Osteocyte (in vitro differentiated cells): ENCODE measurements at regions not wholly inside any gene's neighbourhood (a gene's known extent, or its start where the extent isn't known, plus 50 kb on each side); places are given as distances from the start of the nearest gene placed in this dataset.

Experiments
- DNase-seq: peaks from one replicate; pipeline ENCODE4 v3.0.0; 2021; ENCODE audit warnings: mixed read lengths; ENCODE audit not compliant: unreplicated experiment; ENCODE audit errors: extremely low spot score
- H3K27ac Mint-ChIP-seq: one replicate; pipeline ENCODE4 v1.8.0; 2021; ENCODE audit warnings: mild to moderate bottlenecking, mixed read lengths; ENCODE audit not compliant: unreplicated experiment
- H3K27me3 Mint-ChIP-seq: one replicate; pipeline ENCODE4 v1.8.0; 2021; ENCODE audit warnings: mixed read lengths; ENCODE audit not compliant: unreplicated experiment
- H3K36me3 Mint-ChIP-seq: one replicate; pipeline ENCODE4 v1.8.0; 2021; ENCODE audit warnings: mixed read lengths; ENCODE audit not compliant: unreplicated experiment
- H3K4me1 Mint-ChIP-seq: one replicate; pipeline ENCODE4 v1.8.0; 2021; ENCODE audit warnings: mixed read lengths; ENCODE audit not compliant: unreplicated experiment
- H3K4me3 Mint-ChIP-seq: one replicate; pipeline ENCODE4 v1.8.0; 2021; ENCODE audit warnings: mild to moderate bottlenecking, moderate library complexity, mixed read lengths; ENCODE audit not compliant: unreplicated experiment
- H3K9me3 Mint-ChIP-seq: one replicate; pipeline ENCODE4 v1.8.0; 2021; ENCODE audit warnings: mixed read lengths; ENCODE audit not compliant: unreplicated experiment
- CTCF ChIP-seq: fragments of 200-600 bp; sonication (generic); IDR thresholded peaks from 2 replicates; pipeline ENCODE4 v1.5.0; 2021; ENCODE audit warnings: antibody characterized with exemption, mild to moderate bottlenecking, moderate library complexity

- no peak overlapping the region for H3K4me3 Mint-ChIP-seq
- no peaks in the 10 kb centered on the region for H3K36me3 Mint-ChIP-seq
- H3K4me1 Mint-ChIP-seq: peaks cover 4% of the 10 kb centered on the region
- no peaks in the 10 kb centered on the region for H3K9me3 Mint-ChIP-seq
- H3K27ac Mint-ChIP-seq: no peak overlapping the region
- no peak for DNase-seq
- TF ChIP-seq CTCF: no peak
- no peaks in the 10 kb centered on the region for H3K27me3 Mint-ChIP-seq
These were observed 224.4 kb upstream of the HTR2A start for GRCh38 chr13:47121092-47121763.

- Mint-ChIP-seq H3K4me1 (peaks cover 4% of the 10 kb centered on the region), H3K27me3 (no peaks in the 10 kb centered on the region), H3K4me3 (no peak overlapping the region), H3K36me3 (no peaks in the 10 kb centered on the region), H3K27ac (no peak overlapping the region), H3K9me3 (no peaks in the 10 kb centered on the region)
- TF ChIP-seq CTCF: no peak
- DNase-seq: no peak
These were observed 223.4 kb upstream of the HTR2A start for GRCh38 chr13:47120282-47120681.

GRCh38 chr13:47119575-47120235 is 222.9 kb upstream of the HTR2A start:
- DNase-seq: no peak
- Mint-ChIP-seq H3K9me3 (no peaks in the 10 kb centered on the region), H3K4me3 (no peak overlapping the region), H3K36me3 (no peaks in the 10 kb centered on the region), H3K27ac (no peak overlapping the region), H3K4me1 (peaks cover 4% of the 10 kb centered on the region), H3K27me3 (no peaks in the 10 kb centered on the region)
- TF ChIP-seq CTCF: no peak

- H3K4me3 Mint-ChIP-seq: no peak overlapping the region
- no peak for DNase-seq
These were observed 220.4 kb upstream of the HTR2A start for GRCh38 chr13:47117268-47117667.

More at GRCh38 chr13:47117268-47117667, 220.4 kb upstream of the HTR2A start:
- Mint-ChIP-seq H3K9me3 (no peaks in the 10 kb centered on the region), H3K27ac (no peak overlapping the region), H3K27me3 (no peaks in the 10 kb centered on the region), H3K4me1 (peaks cover 4% of the 10 kb centered on the region), H3K36me3 (no peaks in the 10 kb centered on the region)
- TF ChIP-seq CTCF: no peak
